ENCODE measurements at regions not wholly inside any gene's neighbourhood (a gene's known extent, or its start where the extent isn't known, plus 50 kb on each side); places are given as distances from the start of the nearest gene placed in this dataset.

GRCh38 chr13:109933476-109933875, 147.1 kb upstream of the IRS2 start:
- intact Hi-C loops (cut with DNase I) = no loop called here
- WGBS, 2 donors = 79 to 83% methylated on average over 7 of the region's 7 CpGs

DNA sequence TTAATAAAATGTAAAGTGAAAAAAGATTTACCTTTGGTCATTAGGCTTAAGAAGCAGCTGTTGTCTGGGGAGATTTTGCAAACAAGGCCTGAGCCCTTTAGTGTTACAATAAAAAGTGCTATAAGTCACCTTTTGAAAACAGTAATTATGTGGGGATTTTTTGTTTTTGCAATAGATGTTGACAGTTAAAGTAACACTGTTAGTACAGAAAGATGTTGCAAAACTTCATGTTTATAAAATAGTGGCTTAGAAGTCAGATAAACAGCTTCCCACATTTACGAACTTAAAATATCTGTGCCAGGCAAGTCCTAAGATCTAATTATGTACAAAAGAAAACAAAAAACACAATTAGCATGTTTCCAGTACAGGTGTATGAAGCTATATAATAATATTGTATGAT, 138.0 kb upstream of the IRS2 start:
- Histone ChIP-seq H3K27me3 (ENCODE audit: control insufficient read depth in 1 of 2, insufficient read depth in 2 of 2, low read length in 1 of 2) (no peaks in the 10 kb centered on the region), H3K9me3 (ENCODE audit: control insufficient read depth, low read length) (no peaks in the 10 kb centered on the region), H3K4me3 (ENCODE audit: low read length in 2 of 2) (no peak overlapping the region), H3K27ac (ENCODE audit: low read depth in 1 of 2, low read length in 2 of 2) (no peak overlapping the region), H3K4me1 (ENCODE audit: control insufficient read depth in 1 of 2, insufficient read depth in 2 of 2, low read length in 2 of 2) (no peaks in the 10 kb centered on the region), H3K36me3 (ENCODE audit: control insufficient read depth in 1 of 2, insufficient read depth in 2 of 2, low read length in 1 of 2) (no peaks in the 10 kb centered on the region)
- ATAC-seq (ENCODE audit: low FRiP score) (no peak), DNase-seq (no peak)
- 80 to 96% methylated on average over 1 of the region's 1 CpG for WGBS, 2 donors
- intact Hi-C loops (cut with DNase I) = no loop called here

More at GRCh38 chr13:109933476-109933875, 147.1 kb upstream of the IRS2 start:
- Histone ChIP-seq H3K27ac (ENCODE audit: low read depth in 1 of 2, low read length in 2 of 2) (no peak overlapping the region), H3K36me3 (ENCODE audit: control insufficient read depth in 1 of 2, insufficient read depth in 2 of 2, low read length in 1 of 2) (no peaks in the 10 kb centered on the region), H3K27me3 (ENCODE audit: control insufficient read depth in 1 of 2, insufficient read depth in 2 of 2, low read length in 1 of 2) (no peaks in the 10 kb centered on the region), H3K9me3 (ENCODE audit: control insufficient read depth, low read length) (no peaks in the 10 kb centered on the region), H3K4me1 (ENCODE audit: control insufficient read depth in 1 of 2, insufficient read depth in 2 of 2, low read length in 2 of 2) (peaks cover 0 to 2% of the 10 kb centered on the region in 2 donors), H3K4me3 (ENCODE audit: low read length in 2 of 2) (no peak overlapping the region)
- DNase-seq (no peak), ATAC-seq (ENCODE audit: low FRiP score) (no peak)

DNA sequence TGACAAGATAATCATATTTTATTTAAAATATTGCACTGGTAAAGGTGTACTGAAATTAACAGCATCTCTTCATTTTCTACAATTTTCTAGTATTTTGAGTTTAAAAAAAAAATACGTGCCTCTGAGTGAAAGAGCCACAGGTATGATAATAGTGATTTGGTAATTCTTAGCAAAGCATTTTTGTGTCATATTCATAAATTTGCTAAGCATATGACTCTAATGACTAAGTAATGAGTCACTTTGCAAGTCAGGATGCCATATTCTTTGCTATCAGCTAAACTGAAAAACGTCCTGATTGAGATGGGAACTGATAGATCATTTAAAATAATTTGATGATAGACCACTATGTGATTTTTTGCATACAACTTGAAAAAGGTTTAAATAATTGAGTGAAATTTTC, 136.1 kb upstream of the IRS2 start:
- DNase-seq = no peak
- H3K4me3 ChIP-seq (ENCODE audit: low read length in 2 of 2) = no peak overlapping the region
- intact Hi-C loops (cut with DNase I) = no loop called here
- no peaks in the 10 kb centered on the region for H3K4me1 ChIP-seq (ENCODE audit: control insufficient read depth in 1 of 2, insufficient read depth in 2 of 2, low read length in 2 of 2)
- no peak overlapping the region for H3K27ac ChIP-seq (ENCODE audit: low read depth in 1 of 2, low read length in 2 of 2)
- WGBS, 2 donors = 85 to 88% methylated on average over 2 of the region's 2 CpGs
- no peaks in the 10 kb centered on the region for H3K36me3 ChIP-seq (ENCODE audit: control insufficient read depth in 1 of 2, insufficient read depth in 2 of 2, low read length in 1 of 2)
- no peaks in the 10 kb centered on the region for H3K9me3 ChIP-seq (ENCODE audit: control insufficient read depth, low read length)
- ATAC-seq (ENCODE audit: low FRiP score) = no peak
- no peaks in the 10 kb centered on the region for H3K27me3 ChIP-seq (ENCODE audit: control insufficient read depth in 1 of 2, insufficient read depth in 2 of 2, low read length in 1 of 2)

- intact Hi-C loops (cut with DNase I) = loop anchor here in 1 of 2 donors (5.0 kb wide), 1 partner anchor 43 kb away; no protein-coding TSS in a partner anchor
- ATAC-seq (ENCODE audit: low FRiP score) = no peak
- Histone ChIP-seq H3K36me3 (ENCODE audit: control insufficient read depth in 1 of 2, insufficient read depth in 2 of 2, low read length in 1 of 2) (no peaks in the 10 kb centered on the region), H3K27ac (ENCODE audit: low read depth in 1 of 2, low read length in 2 of 2) (no peak overlapping the region), H3K4me1 (ENCODE audit: control insufficient read depth in 1 of 2, insufficient read depth in 2 of 2, low read length in 2 of 2) (peaks cover 0 to 2% of the 10 kb centered on the region in 2 donors), H3K4me3 (ENCODE audit: low read length in 2 of 2) (no peak overlapping the region), H3K9me3 (ENCODE audit: control insufficient read depth, low read length) (no peaks in the 10 kb centered on the region), H3K27me3 (ENCODE audit: control insufficient read depth in 1 of 2, insufficient read depth in 2 of 2, low read length in 1 of 2) (no peaks in the 10 kb centered on the region)
- no peak for DNase-seq
- 75 to 77% methylated on average over 4 of the region's 4 CpGs for WGBS, 2 donors
Measured at GRCh38 chr13:109919715-109920375, 133.5 kb upstream of the IRS2 start.

DNA sequence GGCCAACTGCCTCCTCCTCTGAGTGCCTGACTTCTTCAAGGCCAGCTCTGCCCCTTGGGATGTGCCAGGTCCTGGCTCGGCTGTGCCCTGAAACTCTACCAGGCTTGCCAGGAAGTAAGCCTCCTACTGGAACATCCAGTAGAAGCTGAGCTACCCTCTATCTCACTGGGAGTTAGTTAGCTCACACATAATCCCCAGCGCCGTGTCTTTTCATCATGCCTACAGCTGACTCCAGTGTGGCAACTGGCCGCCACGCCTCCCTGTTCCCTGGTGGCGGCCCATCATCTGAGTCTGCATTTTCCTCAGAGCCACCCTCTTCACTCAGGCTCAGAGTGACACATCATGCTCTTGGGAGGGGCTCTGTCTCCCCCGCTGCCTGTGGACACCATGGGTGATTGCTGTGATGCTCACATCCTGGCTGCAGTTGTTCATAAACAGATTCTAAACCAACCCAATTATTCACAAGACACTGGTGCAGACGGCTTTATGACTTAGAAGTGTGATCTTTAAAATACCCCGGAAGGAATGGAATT, 131.9 kb upstream of the IRS2 start:
- no peaks in the 10 kb centered on the region for H3K27me3 ChIP-seq (ENCODE audit: control insufficient read depth in 1 of 2, insufficient read depth in 2 of 2, low read length in 1 of 2)
- no peaks in the 10 kb centered on the region for H3K36me3 ChIP-seq (ENCODE audit: control insufficient read depth in 1 of 2, insufficient read depth in 2 of 2, low read length in 1 of 2)
- ATAC-seq (ENCODE audit: low FRiP score) = peak; percentile 62
- intact Hi-C loops (cut with DNase I) = loop anchor here in 1 of 2 donors (5.0 kb wide), 1 partner anchor 41 kb away; no protein-coding TSS in a partner anchor
- DNase-seq = peak in 1 of 2 donors; percentile 52
- 51 to 53% methylated on average over 9 of the region's 9 CpGs for WGBS, 2 donors
- H3K9me3 ChIP-seq (ENCODE audit: control insufficient read depth, low read length) = no peaks in the 10 kb centered on the region
- no peak overlapping the region for H3K4me3 ChIP-seq (ENCODE audit: low read length in 2 of 2)
- H3K4me1 ChIP-seq (ENCODE audit: control insufficient read depth in 1 of 2, insufficient read depth in 2 of 2, low read length in 2 of 2) = peaks cover 0 to 2% of the 10 kb centered on the region in 2 donors
- peak overlapping the region in 1 of 2 donors; percentile 1 for H3K27ac ChIP-seq (ENCODE audit: low read depth in 1 of 2, low read length in 2 of 2)

GRCh38 chr13:109917422-109917821, 131.0 kb upstream of the IRS2 start:
- ATAC-seq (ENCODE audit: low FRiP score) (no peak), DNase-seq (no peak)
- WGBS, 2 donors = 32 to 64% methylated on average over 1 of the region's 1 CpG
- H3K4me1 ChIP-seq (ENCODE audit: control insufficient read depth in 1 of 2, insufficient read depth in 2 of 2, low read length in 2 of 2) = peaks cover 0 to 2% of the 10 kb centered on the region in 2 donors
- H3K27ac ChIP-seq (ENCODE audit: low read depth in 1 of 2, low read length in 2 of 2) = no peak overlapping the region
- H3K27me3 ChIP-seq (ENCODE audit: control insufficient read depth in 1 of 2, insufficient read depth in 2 of 2, low read length in 1 of 2) = no peaks in the 10 kb centered on the region
- H3K9me3 ChIP-seq (ENCODE audit: control insufficient read depth, low read length) = no peaks in the 10 kb centered on the region
- H3K4me3 ChIP-seq (ENCODE audit: low read length in 2 of 2) = no peak overlapping the region
- no peaks in the 10 kb centered on the region for H3K36me3 ChIP-seq (ENCODE audit: control insufficient read depth in 1 of 2, insufficient read depth in 2 of 2, low read length in 1 of 2)
- intact Hi-C loops (cut with DNase I) = loop anchor here in 1 of 2 donors (5.0 kb wide), 1 partner anchor 40 kb away; no protein-coding TSS in a partner anchor

DNA sequence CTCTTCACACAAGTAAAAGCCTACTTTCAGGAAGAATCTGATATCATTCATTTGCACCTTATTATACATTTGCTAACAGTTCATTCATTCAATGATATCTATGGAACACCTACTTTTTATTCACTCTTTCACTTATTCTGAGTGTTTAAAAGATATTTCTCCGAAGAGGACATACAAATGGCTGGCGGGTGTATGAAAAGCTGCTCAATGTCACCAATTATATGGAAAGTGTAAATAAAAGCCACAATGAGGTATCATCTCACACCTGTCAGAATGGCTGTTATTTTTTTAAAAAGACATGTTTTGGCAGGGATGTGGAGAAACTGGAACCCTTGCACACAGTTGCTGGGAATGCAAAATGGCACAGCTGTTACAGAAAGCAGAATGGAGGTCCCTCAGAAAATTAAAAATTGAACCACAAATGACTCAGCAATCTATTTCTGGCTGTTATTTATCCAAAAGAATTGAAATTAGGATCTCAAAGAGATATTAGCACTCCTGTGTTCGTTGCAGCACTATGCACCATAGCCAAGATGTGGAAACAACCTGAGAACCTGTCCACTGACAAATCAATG, 127.6 kb upstream of the IRS2 start:
- intact Hi-C loops (cut with DNase I) = no loop called here
- 65 to 79% methylated on average over 3 of the region's 3 CpGs for WGBS, 2 donors

GRCh38 chr13:109913186-109913585, 126.8 kb upstream of the IRS2 start:
- peaks cover 1% of the 10 kb centered on the region for H3K9me3 ChIP-seq (ENCODE audit: control insufficient read depth, low read length)
- no peaks in the 10 kb centered on the region for H3K36me3 ChIP-seq (ENCODE audit: control insufficient read depth in 1 of 2, insufficient read depth in 2 of 2, low read length in 1 of 2)
- 93 to 100% methylated on average over 1 of the region's 1 CpG for WGBS, 2 donors

More for the DNA sequence above, 127.6 kb upstream of the IRS2 start:
- H3K36me3 ChIP-seq (ENCODE audit: control insufficient read depth in 1 of 2, insufficient read depth in 2 of 2, low read length in 1 of 2) = no peaks in the 10 kb centered on the region
- H3K4me3 ChIP-seq (ENCODE audit: low read length in 2 of 2) = no peak overlapping the region
- H3K27ac ChIP-seq (ENCODE audit: low read depth in 1 of 2, low read length in 2 of 2) = no peak overlapping the region
- no peaks in the 10 kb centered on the region for H3K9me3 ChIP-seq (ENCODE audit: control insufficient read depth, low read length)
- DNase-seq (no peak), ATAC-seq (ENCODE audit: low FRiP score) (no peak)
- no peaks in the 10 kb centered on the region for H3K27me3 ChIP-seq (ENCODE audit: control insufficient read depth in 1 of 2, insufficient read depth in 2 of 2, low read length in 1 of 2)
- peaks cover 0 to 2% of the 10 kb centered on the region in 2 donors for H3K4me1 ChIP-seq (ENCODE audit: control insufficient read depth in 1 of 2, insufficient read depth in 2 of 2, low read length in 2 of 2)

DNA sequence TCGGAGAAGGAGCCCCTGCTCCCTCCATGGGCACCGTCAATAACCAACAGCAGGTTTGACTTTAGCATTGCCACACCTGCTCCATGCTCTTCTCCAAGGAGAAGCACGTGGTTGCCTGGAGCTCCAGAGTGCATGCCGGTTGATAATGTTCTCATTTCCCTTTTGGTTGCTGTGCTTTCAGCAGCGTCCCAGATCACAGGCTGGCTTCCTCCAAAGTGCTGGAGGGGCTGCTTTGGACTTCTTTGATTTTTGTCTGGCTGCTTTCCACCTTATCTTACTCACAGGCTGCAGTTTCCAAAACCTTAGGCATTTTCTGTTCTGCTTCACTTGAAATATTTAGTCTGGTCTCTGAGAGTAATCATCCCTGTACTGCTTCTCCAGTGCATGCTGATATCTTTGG, 123.8 kb upstream of the IRS2 start:
- ATAC-seq (ENCODE audit: low FRiP score) (no peak), DNase-seq (no peak)
- H3K4me1 ChIP-seq (ENCODE audit: control insufficient read depth in 1 of 2, insufficient read depth in 2 of 2, low read length in 2 of 2) = no peaks in the 10 kb centered on the region
- H3K4me3 ChIP-seq (ENCODE audit: low read length in 2 of 2) = no peak overlapping the region
- no peaks in the 10 kb centered on the region for H3K36me3 ChIP-seq (ENCODE audit: control insufficient read depth in 1 of 2, insufficient read depth in 2 of 2, low read length in 1 of 2)
- 32 to 33% methylated on average over 5 of the region's 5 CpGs for WGBS, 2 donors
- no peak overlapping the region for H3K27ac ChIP-seq (ENCODE audit: low read depth in 1 of 2, low read length in 2 of 2)
- H3K9me3 ChIP-seq (ENCODE audit: control insufficient read depth, low read length) = peaks cover 1% of the 10 kb centered on the region
- no peaks in the 10 kb centered on the region for H3K27me3 ChIP-seq (ENCODE audit: control insufficient read depth in 1 of 2, insufficient read depth in 2 of 2, low read length in 1 of 2)
- intact Hi-C loops (cut with DNase I) = no loop called here

More at GRCh38 chr13:109913186-109913585, 126.8 kb upstream of the IRS2 start:
- Histone ChIP-seq H3K27ac (ENCODE audit: low read depth in 1 of 2, low read length in 2 of 2) (no peak overlapping the region), H3K27me3 (ENCODE audit: control insufficient read depth in 1 of 2, insufficient read depth in 2 of 2, low read length in 1 of 2) (no peaks in the 10 kb centered on the region), H3K4me1 (ENCODE audit: control insufficient read depth in 1 of 2, insufficient read depth in 2 of 2, low read length in 2 of 2) (peaks cover 0 to 2% of the 10 kb centered on the region in 2 donors), H3K4me3 (ENCODE audit: low read length in 2 of 2) (no peak overlapping the region)
- DNase-seq (no peak), ATAC-seq (ENCODE audit: low FRiP score) (no peak)
- intact Hi-C loops (cut with DNase I) = no loop called here

Measured in aorta (tissue), 5 donors.